HG03571 (cell line): ENCODE measurements at regions not wholly inside any gene's neighbourhood (a gene's known extent, or its start where the extent isn't known, plus 50 kb on each side); places are given as distances from the start of the nearest gene placed in this dataset.

Source experiments
- ATAC-seq: cut with Tn5 transposase; IDR thresholded peaks from one replicate; pipeline ENCODE4 v1.9.1; 2021; ENCODE audit not compliant: unreplicated experiment

DNA sequence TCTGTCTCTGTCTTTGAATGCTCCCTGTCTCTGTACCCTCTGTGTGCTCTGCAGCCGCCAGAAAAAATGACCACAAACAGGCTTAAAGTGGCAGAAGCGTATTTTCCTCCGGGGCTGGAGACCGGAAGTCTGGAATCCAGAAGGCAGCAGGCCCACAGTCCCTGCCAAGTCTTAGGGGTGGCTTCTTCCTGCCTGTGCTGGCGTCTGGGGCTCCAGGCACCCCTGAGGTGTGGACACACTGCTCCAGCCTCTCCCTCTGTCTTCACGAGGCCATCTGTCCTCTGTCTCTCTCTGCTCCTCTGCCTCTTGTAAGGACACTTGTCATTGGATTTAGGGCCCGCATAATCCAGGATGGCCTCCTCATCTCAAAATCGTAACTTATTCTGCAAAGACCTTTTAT lies 298.4 kb upstream of the IRX4 start:
- no peak for ATAC-seq

DNA sequence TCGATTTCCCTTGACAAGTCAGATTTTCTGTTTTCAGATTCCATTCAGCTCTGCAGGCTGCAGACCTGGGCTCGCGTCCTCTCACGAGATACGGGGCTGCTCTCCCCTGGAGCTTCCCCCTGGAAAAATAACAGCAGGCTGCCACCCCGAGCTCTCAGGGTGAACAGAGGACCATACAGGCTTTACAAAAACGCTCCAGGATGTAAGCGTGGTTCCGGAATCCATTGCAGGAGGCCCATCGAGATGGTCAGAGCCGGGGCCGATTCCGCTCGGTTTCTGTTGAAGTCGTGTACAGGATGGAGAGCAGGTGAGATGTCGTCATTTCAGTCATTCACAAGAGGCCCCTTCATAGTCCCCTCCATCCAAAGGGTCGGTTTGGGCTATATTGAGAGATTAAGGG lies 297.7 kb upstream of the IRX4 start:
- no peak for ATAC-seq

DNA sequence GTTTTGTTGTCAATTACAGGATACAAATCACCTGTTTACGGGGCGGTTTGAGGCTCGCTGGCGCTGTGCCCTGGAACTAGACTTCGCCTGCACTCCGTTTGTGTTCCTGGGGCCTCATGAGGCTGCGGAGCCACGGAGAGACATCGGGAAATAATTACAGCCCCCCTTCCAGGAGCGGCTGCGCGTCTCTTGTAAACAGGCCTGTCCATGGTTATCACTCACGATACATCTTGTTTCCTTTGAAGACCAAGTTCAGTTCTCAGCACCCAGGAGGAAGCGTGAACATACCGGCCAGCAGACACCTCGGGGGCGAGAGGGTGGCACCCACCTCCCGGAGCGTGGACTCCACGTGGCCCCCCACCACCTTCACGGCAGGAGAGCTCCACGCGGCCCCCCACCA lies 297.1 kb upstream of the IRX4 start:
- ATAC-seq, result no peak

DNA sequence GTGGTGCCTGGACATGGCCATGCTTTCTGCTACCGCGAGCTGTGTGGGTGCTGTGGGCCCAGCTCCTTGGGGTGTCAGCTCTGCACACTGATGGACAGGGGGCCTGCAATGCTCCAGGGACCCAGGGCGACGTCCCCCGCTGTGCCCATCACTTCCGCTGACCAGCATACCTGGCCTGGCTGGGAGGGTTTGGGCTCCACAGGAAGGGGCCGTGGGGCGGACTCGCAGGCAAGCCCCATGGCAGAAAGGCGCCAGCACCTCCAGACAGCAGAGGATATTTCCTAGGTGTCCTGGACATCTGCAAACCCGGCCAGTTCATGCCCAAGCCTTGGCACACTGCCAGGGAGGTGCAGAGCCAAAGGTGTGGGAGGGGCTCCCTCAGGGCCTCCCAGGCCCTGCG lies 295.8 kb upstream of the IRX4 start:
- ATAC-seq, result no peak

DNA sequence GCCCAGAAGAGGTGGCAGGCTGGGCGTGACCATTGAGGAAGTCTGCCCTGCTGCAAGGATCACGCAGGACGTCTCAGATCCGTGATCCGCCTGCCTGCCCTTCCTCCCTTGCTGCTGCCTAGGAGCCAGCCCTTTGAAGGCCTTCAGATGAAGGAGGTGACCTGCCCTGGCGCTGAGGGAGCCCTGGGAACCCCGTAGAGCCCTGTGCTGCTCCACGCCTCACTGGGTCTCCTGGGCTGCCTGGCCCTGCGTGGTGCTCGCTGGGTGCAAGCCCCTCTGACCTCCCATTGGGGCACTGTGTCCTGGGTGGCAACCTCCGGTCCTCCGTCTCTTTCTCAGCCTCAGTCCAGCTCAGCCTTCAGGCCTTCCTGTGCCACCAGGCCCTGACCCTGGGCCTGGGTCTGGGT lies 295.3 kb upstream of the IRX4 start:
- ATAC-seq, result no peak

DNA sequence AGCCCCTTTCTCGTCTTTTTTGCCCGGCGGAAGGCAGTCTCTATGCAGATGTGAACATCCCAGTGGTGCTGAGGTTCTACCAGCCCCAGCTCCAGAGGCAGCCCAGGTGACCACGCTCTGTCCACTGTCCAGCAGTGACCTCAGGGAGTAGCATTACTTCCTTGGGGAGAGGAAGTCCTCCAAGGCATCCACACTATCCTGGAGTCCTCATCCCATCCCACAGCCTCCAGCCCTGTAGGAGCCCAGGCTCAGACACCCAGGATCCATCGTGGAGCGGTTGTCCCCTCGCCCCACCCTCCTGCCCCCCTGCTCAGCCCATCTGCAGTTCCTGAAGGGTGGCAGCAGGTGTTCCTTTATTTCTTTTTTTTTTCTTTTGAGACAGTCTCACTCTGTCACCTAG lies 294.5 kb upstream of the IRX4 start:
- ATAC-seq, result no peak

DNA sequence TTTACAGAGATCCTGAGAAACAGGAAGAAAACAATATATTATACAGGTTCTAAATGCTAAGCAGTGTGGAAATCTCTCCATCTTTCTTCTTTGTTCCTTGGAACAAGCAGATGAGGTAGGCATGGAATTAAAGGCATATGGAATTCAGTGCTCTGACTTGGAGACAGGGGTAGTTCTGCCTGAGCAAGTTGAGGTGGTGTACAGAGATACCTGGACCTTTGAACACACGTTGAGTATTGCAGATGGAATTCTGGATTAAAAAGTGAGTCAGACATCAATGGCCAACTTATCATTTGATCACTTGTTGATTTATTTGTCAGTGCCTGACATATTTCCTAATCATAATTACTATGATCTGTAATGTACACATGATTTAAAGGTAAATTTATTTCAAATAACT lies 293.9 kb upstream of the IRX4 start:
- ATAC-seq, result no peak

DNA sequence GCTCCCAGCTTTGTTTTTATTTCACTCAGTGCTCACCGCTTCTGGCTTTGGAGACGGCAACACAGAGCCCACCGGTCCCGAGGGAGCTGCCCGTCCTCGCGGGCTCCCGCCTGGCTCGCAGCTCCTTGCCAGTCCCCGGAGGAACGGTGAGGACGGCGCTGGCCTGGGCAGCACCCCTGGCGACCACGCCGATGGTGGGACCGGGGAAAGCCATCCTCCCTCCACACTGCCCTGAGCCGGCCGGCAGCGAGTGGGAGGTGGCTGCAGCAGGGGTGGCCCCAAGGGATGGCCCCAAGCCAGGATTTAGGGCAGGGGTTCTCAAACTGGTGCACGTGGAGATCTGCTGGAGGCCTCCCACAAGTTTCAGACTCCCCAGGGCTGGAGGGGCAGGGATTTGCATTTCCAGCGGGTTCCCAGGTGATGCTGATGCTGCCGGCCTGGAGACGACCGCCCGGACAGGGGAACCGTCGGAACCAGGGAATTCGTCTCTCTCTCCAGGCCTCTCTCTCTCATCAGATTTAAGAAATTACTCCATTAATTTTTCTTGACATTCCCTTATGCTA lies 293.2 kb upstream of the IRX4 start:
- ATAC-seq, result no peak

DNA sequence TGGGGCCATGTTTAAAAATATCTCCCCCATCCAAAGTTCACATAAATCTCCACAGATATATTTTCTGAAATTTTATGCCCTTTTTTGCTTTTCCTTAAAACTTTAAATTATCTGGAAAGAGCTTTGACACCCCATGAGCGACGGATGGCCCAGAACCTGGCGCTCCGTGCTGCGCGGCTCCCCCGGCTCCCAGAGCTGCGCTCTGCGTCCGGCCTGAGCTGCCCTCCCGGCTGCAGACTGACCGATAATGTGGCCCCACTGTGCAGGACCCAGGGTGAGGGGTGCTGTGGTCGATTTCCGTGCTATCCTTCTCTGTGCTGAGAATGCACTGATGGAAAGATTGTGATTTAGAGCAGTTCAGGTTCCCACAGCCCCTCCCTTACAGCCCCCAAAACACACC lies 292.3 kb upstream of the IRX4 start:
- ATAC-seq, result no peak

DNA sequence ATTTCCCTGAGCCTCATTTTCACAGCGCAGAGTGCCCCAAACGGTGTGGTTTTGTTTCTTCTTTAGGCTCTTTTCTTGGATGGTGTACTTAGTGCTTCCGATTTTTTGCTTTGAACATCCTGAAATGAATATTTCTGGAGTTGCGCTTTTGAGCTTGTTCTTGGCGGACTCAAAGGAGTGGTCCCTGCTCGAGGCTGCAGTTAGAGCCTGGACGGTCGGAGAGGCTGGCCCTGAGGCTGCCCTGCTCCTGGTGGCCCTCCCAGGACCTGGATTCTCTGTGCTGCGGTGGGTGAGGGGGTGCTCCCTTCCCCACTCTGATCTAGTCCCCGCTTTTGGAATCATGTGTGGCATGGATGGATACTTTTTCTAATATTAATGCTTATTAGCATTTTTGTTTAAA lies 291.8 kb upstream of the IRX4 start:
- ATAC-seq, result no peak

DNA sequence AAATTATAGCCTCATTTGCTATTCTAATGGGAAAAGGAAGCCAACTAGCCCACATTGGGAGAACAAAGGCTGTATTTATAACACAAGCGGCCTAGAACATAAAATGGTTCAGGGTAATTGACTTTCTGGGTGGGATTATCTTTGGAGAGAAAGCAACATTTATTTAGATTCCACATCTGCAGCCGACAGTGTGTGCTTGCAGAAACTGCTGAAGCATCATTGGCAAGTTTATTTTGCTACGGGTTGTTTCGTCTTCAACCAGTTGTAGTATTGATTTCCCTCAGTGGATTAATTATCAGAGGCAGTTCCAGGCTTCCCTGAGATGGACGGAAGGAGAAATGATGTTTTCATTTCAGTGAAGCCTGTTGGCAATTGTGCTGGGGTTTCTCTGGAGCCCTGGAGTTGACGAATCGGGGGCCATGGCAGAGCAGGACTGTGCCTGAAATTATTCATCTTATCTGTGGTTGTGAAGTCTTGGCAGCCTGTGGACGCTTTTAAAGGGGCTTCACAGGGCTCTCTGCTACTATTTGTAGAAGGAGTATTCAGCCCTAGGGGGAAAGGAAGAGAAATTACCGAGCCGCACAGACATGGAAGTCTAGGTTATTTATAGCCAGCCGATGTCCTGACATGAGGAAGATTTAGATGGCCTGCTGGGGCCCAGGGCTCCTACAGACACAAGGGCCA lies 290.6 kb upstream of the IRX4 start:
- ATAC-seq, result no peak

DNA sequence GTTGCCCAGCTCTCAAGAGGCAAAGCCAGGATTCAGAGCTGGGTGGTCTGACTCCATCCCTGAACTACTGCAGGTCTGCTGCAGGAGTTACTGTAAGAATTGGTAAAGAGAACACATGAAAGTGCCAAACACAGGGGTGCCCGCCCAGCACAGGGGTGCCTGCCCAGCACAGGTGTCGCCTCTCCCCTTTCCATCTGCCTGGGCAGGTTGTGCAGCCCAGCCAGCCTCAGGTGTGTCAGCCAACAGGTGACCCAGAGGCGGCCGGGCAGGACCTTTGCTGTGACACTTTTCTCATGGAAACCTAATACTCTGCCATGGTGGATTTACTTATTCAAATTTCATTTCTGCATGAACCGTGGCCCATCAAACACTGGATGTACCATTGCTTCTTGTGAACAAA lies 289.7 kb upstream of the IRX4 start:
- ATAC-seq, result no peak

DNA sequence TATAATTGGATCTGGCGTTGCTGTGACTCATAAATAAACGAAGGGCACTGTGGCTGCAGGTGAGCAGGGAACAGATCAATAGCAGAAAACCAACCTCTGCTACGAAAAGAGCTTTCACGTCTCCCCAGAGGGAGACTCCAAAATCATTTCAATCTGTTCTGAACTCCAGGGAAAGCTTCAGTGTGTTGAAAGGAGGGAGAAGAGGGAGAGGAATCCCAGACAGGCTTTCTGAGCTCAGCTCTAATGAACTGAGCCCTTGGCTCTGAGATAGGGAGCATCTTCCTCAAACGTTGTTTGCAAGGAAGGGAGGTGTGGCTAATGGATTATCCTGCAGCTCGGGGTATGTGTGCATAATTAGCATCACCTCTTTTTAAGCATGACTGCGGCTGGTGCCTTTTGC lies 288.0 kb upstream of the IRX4 start:
- ATAC-seq, result no peak

DNA sequence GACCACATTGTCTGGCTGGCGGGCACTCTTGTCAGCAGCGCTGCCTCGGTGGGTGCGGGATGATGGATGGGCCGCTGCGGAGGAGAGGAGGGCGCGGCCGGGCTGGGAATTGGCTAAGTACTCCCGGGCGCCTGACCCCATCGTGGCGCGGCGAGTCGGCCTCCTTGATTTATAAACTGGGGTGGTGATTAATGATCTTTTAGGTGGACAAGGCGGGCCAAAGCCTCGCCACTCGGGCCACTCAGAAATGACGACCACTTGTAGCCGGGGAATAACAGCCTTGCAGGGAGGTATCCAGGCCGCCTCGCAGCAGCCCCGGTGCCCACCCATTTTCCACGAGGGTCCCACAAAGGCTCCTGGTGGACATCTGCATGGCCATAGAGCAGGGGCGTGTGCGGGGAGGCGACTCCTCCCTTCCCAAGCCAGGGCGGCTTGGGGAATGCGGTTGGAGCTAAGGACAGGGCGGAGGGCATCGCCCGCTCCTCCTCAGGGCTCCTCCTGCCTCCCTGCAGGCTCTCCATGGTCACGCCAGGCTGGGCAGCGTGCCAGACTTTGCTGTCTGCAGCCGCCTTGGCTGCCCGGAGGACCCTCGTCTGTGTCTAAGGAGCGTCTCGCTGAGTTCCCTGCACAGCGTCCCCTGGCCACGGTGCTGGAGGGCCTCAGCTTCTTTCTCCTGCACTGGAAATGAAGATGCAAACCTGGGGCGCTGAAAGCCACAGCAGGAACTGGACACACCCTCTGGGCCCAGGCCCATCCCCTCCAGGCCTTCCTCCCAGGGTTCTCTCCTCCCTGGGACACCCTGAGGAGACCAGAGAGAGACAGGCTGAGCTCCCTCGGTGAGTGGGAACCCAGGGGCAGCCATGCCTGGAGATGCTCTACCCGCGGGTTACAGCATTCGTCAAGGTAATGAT lies 287.4 kb upstream of the IRX4 start:
- ATAC-seq, result no peak

DNA sequence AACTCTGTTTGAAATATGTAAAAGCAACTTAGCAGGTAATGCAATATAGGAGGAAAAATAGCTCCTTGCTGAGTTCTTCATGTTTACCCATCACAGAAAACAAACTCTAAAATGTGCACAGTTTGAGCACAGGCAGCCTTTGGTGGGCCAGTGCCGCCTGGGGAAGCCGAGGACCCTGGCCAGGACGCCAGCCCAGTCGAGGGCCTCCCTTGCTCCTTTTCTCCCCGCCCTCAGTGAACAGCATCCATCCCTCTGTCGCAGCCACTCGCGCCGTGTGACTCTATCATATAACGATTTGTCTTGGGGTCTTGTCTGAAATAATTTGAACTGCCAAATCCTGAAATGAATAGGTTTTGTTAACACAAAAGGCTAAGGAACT lies 286.7 kb upstream of the IRX4 start:
- no peak for ATAC-seq

DNA sequence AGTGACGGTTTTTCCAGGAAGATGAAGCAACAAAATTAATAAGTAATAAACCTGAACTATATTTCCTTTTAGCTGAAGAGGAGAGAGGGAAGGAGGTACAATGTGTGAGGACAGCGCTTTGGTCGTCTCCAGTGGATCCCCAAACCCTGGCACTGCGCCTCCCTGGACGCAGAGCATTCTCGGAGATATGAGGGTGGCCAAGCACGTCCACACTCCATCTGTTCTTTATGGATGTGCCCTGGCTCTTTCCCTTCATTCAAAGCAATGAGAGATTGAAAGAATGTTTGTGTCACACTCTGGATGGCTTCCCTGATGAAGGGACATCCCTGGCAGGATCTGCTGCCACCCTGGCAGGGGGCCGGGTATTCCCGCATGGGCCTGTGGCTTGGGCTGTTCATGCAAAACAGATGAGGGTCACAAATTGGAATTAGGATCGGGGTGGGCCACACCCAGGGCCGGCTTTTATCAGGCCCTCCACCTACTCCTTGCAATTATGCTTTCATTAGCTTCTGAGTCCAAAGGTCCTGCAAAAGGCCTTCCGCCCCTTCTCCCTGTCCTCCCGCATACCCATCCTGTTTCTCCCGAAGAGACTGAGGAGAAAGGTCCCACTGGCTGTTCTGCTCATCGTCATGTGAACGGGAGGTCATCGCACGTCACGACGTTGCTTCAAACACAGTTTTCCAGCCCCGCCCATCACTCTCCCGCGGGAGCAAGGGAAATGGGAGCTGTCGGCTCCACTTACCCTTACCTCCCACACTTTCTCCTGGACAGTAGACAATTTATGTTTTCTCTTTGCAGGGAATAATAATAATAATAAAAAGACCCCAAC lies 286.1 kb upstream of the IRX4 start:
- no peak for ATAC-seq

DNA sequence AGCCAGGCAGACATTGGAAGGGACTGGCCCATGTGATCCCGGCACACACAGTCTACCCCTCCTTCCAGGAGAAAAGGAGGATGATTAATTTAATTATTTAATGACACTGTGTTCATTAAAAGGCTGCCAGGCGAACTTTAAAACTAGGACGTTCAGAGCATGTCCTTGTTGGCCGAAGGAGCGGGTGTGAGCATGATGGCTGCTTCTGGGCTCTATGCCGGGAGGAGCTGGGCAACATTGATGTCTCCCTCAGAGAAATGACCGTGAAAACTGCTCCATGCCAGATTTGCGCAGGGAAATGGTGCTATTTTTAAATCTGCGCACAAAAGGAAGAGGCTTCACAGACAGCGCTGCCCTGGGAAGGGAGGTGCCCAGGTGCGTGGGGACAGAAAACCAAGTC lies 284.9 kb upstream of the IRX4 start:
- ATAC-seq, result no peak

DNA sequence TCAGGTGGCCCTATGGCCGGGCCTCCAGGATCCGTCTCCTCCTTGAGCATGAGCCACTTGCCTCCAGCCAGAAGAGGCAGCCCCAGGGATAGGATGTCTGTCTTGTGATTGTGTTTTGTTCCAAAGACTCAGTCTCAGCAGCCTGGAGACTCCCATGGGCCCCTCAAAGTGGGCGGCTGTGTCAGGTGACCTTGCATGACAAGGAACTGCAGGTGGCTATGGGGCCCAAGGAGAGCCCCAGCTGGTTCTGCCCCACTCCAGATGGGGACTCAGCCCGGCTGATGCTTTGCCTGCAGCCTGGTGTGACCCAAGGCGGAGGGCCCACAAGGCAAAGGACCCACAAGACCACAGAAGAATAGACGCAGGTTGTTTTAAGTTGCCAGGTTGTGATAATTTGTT lies 284.3 kb upstream of the IRX4 start:
- no peak for ATAC-seq

DNA sequence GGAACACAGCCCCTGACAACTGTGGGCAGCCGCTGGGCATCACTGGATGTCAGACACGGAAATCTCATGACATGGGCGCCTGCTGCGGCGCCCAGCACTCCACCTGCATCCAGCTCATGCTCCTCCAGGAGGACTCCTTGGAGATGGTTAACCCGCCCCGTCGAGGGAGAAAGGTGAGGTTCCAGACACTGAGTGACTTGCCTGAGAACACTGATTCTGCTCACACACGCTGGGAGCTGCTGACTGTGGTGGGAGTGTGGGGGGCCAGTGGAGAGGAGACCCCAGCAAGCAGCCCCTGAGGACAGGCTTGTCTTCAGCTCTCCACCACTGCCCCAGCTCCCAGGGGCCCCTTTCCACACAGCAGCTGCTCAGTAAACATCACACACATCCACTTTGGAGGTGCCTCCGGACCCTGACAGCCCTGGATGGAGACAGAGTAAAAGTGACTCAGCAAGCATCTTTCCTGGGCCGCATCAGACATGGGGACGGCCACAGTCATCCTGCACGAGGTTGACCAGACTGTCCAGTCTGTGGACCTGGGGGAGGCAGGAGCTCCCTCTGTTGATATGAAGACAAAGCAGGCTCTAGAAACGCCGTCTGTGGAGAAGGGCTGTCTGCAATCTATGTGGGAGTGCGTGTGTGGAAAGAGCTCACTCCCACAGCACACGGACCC lies 283.7 kb upstream of the IRX4 start:
- no peak for ATAC-seq

DNA sequence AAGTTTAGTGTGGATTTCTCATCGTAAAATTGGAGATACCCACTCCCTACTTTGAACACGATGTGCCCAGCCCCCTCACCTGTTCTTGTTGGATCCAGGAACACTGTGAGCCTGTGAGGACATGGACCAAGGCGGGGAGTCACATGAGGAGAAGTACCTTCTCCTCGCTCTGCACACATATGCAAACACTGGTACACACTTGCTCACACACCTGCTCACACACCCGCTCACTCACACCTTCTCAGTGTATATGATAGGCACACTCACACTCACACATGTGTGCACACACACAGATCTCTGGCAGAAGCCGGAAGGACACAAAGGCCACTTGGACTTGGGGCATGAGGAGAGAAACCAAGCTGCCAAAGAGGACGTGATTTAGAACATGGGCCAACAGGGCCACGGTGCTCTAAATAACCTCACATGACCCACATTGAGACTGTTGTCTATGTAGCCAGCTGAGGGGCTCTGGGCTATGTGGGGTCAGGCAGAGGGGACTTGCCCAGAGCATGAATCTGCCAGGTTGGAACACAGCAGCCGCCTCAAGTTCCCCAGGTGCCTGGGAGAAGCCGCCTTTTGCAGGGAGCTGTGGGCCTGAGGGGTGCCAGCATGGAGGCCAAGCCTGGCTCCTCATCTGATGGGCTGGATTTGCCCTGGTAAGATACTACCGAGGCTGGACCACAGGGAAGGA lies 283.0 kb upstream of the IRX4 start:
- ATAC-seq, result no peak
